C4-2B (cell line): ENCODE measurements at regions not wholly inside any gene's neighbourhood (a gene's known extent, or its start where the extent isn't known, plus 50 kb on each side); places are given as distances from the start of the nearest gene placed in this dataset.

Experiments used
- CTCF ChIP-seq: fragments of 450-650 bp; conservative IDR thresholded peaks from 2 replicates; pipeline ENCODE4 v1.5.1; 2017; ENCODE audit warnings: mild to moderate bottlenecking
- ZFX ChIP-seq: fragments of 450-650 bp; IDR thresholded peaks from 2 replicates; pipeline ENCODE4 v1.6.1; 2017

- TF ChIP-seq CTCF (no peak), ZFX (no peak)
Measured at GRCh38 chr6:67639161-67639560, 995.9 kb upstream of the ADGRB3 start.
